ENCODE measurements at regions not wholly inside any gene's neighbourhood (a gene's known extent, or its start where the extent isn't known, plus 50 kb on each side); places are given as distances from the start of the nearest gene placed in this dataset.
"Not testable (repeated sequence)": the region's sequence is repeated elsewhere in the genome, so short reads cannot be mapped to it uniquely, and the experiment has no call there.

GRCh38 chr10:114872519-114873087 lies 51.0 kb downstream of the FHIP2A start:
- POLR2A ChIA-PET = no interaction called here
- Mint-ChIP-seq H3K27me3 (peaks cover 50% of the 10 kb centered on the region), H3K36me3 (no peaks in the 10 kb centered on the region), H3K27ac (no peak overlapping the region), H3K9me3 (no peaks in the 10 kb centered on the region), H3K4me1 (peaks cover 5% of the 10 kb centered on the region), H3K4me3 (no peak overlapping the region)
- no peak for DNase-seq
- ATAC-seq (ENCODE audit: low read depth) = no peak

DNA sequence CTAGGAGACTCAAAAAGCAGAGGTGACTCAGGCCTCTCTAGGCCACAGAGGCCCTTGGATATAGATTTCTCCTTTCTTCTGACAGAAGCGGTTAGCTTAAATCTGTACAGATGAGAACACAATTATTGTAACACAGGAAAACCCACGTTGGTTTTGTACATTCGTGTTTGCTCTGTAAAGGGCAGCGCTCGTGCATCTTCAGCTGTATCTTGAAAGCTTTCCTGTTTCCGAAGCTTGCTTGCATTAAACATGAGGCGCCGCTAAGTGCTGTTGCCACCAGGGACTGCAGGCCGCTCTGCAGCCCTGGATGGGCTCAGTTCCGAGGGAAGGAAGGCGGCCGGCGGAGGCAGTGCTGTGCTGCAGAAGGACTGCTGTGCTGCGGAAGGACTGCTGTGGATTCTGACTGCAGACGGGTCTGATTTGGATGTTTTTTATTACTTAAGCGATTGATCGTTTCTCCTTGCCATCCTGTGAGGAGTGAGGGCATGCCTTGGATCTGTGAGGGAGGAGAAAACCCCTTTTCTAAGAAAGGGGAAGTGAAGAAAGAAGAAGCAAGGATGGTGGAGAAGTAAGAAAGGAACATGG lies 53.3 kb downstream of the FHIP2A start:
- Mint-ChIP-seq H3K4me1 (peaks cover 9% of the 10 kb centered on the region), H3K4me3 (peak overlapping the region; percentile 50), H3K36me3 (no peaks in the 10 kb centered on the region), H3K27ac (no peak overlapping the region), H3K27me3 (peaks cover 64% of the 10 kb centered on the region), H3K9me3 (no peaks in the 10 kb centered on the region)
- POLR2A ChIA-PET = no interaction called here
- DNase-seq = no peak
- peak; percentile 66 for ATAC-seq (ENCODE audit: low read depth)

DNA sequence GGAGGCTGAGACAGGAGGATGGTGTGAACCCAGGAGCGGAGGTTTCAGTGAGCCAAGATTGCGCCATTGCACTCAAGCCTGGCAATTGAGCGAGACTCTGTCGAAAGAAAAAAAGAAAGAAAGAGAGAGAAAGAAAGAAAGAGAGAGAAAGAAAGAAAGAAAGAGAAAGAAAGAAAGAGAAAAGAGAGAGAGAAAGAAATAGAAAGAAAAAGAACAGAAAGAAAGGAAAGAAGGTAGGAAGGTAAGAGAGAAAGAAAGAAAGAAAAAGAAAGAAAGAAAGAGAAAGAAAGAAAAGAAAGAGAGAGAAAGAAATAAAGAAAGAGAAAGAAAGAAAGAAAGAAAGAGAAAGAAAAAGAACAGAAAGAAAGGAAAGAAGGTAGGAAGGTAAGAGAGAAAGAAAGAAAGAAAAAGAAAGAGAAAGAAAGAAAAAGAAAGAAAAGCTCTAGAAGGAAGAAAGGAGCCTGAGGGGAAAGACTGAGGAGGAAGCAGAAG lies 54.1 kb downstream of the FHIP2A start:
- H3K4me1 Mint-ChIP-seq; H3K9me3 Mint-ChIP-seq; H3K36me3 Mint-ChIP-seq; ATAC-seq (ENCODE audit: low read depth); H3K4me3 Mint-ChIP-seq; POLR2A ChIA-PET; H3K27ac Mint-ChIP-seq; DNase-seq: not testable (repeated sequence)
- H3K27me3 Mint-ChIP-seq = peaks cover 64% of the 10 kb centered on the region

DNA sequence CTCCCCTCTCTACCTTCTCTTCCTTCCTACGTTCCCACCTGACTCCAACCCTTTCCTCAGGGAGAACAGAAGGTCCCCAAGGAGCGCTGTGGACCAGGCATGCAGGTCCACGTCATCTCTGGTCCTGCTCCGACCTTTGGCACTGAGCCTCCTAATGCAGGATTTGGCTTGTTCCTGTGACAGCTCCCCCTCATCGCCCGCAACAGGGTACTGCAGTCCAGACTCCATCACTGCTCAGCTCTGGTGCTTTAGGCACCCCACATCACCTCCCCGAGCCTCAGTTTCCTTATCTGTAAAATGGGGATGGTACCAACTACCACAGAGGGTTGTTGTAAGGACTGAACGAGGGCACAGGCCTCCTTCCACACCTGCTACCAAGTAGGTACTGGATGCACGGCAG lies 54.6 kb downstream of the FHIP2A start:
- Mint-ChIP-seq H3K4me1 (peaks cover 10% of the 10 kb centered on the region), H3K9me3 (no peaks in the 10 kb centered on the region), H3K36me3 (no peaks in the 10 kb centered on the region), H3K27ac (no peak overlapping the region), H3K4me3 (no peak overlapping the region), H3K27me3 (peaks cover 64% of the 10 kb centered on the region)
- POLR2A ChIA-PET = no interaction called here
- DNase-seq = no peak
- no peak for ATAC-seq (ENCODE audit: low read depth)

DNA sequence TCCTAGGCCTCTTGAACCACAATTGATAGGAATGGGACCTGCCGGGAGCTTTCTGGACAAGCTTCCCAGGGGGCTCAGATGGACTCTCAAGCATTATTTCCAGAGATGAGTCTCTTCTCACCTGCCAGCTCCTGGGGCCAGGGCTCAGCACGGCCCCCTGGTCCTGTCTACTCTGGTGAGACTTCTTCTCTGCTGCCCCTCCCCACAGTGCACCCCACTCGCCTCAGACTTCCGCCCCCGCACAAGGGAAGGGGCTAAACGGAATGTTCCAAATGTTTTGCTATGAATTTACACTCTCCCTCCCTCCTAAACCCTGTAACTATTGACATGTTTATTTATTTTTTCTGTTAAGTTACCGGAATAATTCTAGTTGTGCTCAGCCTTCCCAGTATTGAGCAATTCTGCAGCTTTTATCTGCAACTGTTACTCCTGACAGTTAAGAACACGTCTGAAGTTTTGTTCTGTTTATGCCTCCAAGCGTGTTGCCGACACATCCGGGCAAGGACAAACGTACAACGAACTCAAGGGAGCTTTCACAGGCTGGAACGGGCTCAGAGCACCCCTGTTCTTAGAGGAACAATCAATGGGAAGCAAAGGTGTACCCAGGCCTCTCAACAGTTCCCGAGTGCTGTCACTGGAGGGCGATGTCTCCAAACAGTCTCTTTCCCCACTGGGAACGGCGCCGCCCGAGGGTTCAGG lies 55.2 kb downstream of the FHIP2A start:
- POLR2A ChIA-PET = no interaction called here
- H3K9me3 Mint-ChIP-seq = no peaks in the 10 kb centered on the region
- H3K4me3 Mint-ChIP-seq = no peak overlapping the region
- DNase-seq = peak; percentile 49
- peak; percentile 56 for ATAC-seq (ENCODE audit: low read depth)
- H3K27me3 Mint-ChIP-seq = peaks cover 61% of the 10 kb centered on the region
- no peak overlapping the region for H3K27ac Mint-ChIP-seq
- no peaks in the 10 kb centered on the region for H3K36me3 Mint-ChIP-seq
- H3K4me1 Mint-ChIP-seq = peaks cover 10% of the 10 kb centered on the region

- H3K4me3 Mint-ChIP-seq = no peak overlapping the region
- no peaks in the 10 kb centered on the region for H3K36me3 Mint-ChIP-seq
- H3K27ac Mint-ChIP-seq = no peak overlapping the region
- peaks cover 61% of the 10 kb centered on the region for H3K27me3 Mint-ChIP-seq
- DNase-seq = no peak
- H3K9me3 Mint-ChIP-seq = no peaks in the 10 kb centered on the region
- H3K4me1 Mint-ChIP-seq = peaks cover 10% of the 10 kb centered on the region
- no peak for ATAC-seq (ENCODE audit: low read depth)
- POLR2A ChIA-PET = no interaction called here
These were observed 55.7 kb downstream of the FHIP2A start for GRCh38 chr10:114877301-114877644.

DNA sequence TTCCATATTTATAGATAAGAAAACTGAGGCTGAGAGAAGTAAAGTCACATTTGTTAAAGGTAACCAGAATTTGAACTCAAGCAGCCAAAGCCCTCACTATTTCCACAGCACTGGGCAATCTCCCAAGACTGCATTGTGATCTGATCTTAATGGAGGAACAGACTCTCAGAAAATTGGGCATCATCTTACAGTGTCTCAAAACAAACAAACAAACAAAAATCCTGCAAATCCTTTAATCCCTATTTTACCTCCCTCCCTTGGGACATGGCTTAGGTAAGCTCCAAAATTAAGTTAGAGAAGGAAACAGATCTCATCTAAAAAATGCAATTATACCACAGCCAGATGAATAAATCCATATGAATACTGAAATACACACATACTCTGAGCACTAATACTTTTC lies 57.5 kb downstream of the FHIP2A start:
- DNase-seq (no peak), ATAC-seq (ENCODE audit: low read depth) (no peak)
- no peak overlapping the region for H3K27ac Mint-ChIP-seq
- H3K4me3 Mint-ChIP-seq = no peak overlapping the region
- peaks cover 10% of the 10 kb centered on the region for H3K4me1 Mint-ChIP-seq
- H3K36me3 Mint-ChIP-seq = no peaks in the 10 kb centered on the region
- no peaks in the 10 kb centered on the region for H3K9me3 Mint-ChIP-seq
- POLR2A ChIA-PET = interaction anchor here (0.8 kb wide), 1 partner anchor 57 kb away, joined by 3 read pairs; the partner anchor contains the start of gene FHIP2A
- peaks cover 45% of the 10 kb centered on the region for H3K27me3 Mint-ChIP-seq

- POLR2A ChIA-PET = interaction anchor here (0.8 kb wide), 1 partner anchor 58 kb away, joined by 3 read pairs; the partner anchor contains the start of gene FHIP2A
- H3K9me3 Mint-ChIP-seq = no peaks in the 10 kb centered on the region
- no peak overlapping the region for H3K27ac Mint-ChIP-seq
- peak overlapping the region; percentile 50 for H3K4me3 Mint-ChIP-seq
- DNase-seq (peak; percentile 50), ATAC-seq (ENCODE audit: low read depth) (peak; percentile 38)
- H3K36me3 Mint-ChIP-seq = no peaks in the 10 kb centered on the region
- H3K27me3 Mint-ChIP-seq = peaks cover 39% of the 10 kb centered on the region
- H3K4me1 Mint-ChIP-seq = peaks cover 10% of the 10 kb centered on the region
These were observed 58.1 kb downstream of the FHIP2A start for GRCh38 chr10:114879541-114880158.

DNA sequence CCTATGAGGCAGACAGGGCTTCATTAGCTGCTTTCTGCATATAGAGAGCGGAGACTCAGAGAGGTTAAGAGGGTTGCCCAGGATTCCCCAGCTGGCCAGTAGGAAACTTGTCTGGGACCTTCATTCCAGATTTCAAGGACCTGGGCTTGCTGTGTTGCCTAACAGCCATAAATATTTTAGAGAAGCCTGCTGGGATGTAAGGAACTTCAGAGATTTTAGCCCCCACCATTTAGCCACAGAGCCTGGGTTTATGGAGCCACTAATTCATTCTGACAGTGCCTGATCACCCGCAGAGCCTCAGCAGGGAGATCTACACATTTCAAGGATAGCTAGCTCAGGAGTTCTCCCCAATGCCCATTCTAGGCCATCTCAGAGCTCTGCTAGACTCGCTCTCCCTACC lies 56.6 kb upstream of the TRUB1 start:
- no peaks in the 10 kb centered on the region for H3K9me3 Mint-ChIP-seq
- ATAC-seq (ENCODE audit: low read depth) = no peak
- no peak overlapping the region for H3K27ac Mint-ChIP-seq
- H3K27me3 Mint-ChIP-seq = peaks cover 25% of the 10 kb centered on the region
- H3K4me3 Mint-ChIP-seq = no peak overlapping the region
- POLR2A ChIA-PET = no interaction called here
- no peaks in the 10 kb centered on the region for H3K36me3 Mint-ChIP-seq
- peaks cover 5% of the 10 kb centered on the region for H3K4me1 Mint-ChIP-seq
- DNase-seq = no peak

DNA sequence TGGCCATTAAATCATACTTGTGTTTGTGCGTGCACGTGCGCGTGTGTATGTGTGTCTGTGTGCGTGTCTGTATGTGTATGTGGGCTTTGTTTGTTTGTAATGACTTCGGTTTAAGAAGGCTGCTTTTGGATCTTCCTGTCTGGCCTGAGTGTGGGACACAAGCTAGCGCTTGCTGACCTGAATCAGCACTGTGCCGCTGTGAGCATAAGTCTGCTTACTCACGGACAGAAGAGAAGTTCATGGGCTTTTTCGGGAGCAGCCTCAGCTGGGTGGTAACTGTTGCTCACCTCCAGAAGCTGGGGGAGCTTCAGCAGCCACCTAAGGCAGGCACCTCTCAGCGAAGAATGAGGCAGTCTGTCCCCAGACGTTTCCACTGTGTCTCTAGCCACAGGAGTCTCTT lies 56.1 kb upstream of the TRUB1 start:
- no peaks in the 10 kb centered on the region for H3K9me3 Mint-ChIP-seq
- H3K27ac Mint-ChIP-seq = no peak overlapping the region
- peaks cover 5% of the 10 kb centered on the region for H3K4me1 Mint-ChIP-seq
- POLR2A ChIA-PET = no interaction called here
- H3K36me3 Mint-ChIP-seq = no peaks in the 10 kb centered on the region
- ATAC-seq (ENCODE audit: low read depth) = no peak
- DNase-seq = no peak
- H3K27me3 Mint-ChIP-seq = peaks cover 20% of the 10 kb centered on the region
- no peak overlapping the region for H3K4me3 Mint-ChIP-seq

- ATAC-seq (ENCODE audit: low read depth) (no peak), DNase-seq (no peak)
- Mint-ChIP-seq H3K9me3 (no peaks in the 10 kb centered on the region), H3K36me3 (no peaks in the 10 kb centered on the region), H3K27me3 (peaks cover 2% of the 10 kb centered on the region), H3K27ac (no peak overlapping the region), H3K4me1 (no peaks in the 10 kb centered on the region), H3K4me3 (no peak overlapping the region)
- POLR2A ChIA-PET = no interaction called here
These were observed 52.6 kb upstream of the TRUB1 start for GRCh38 chr10:114885443-114885842.

All from activated naive CD8-positive, alpha-beta T cell treated with anti-CD3 and anti-CD28 coated beads, Interleukin-2, amount 10 ng/mL, durations not matched to agents 7 days and 5 days (primary cell).